ENCODE measurements at regions not wholly inside any gene's neighbourhood (a gene's known extent, or its start where the extent isn't known, plus 50 kb on each side); places are given as distances from the start of the nearest gene placed in this dataset.

GRCh38 chr1:95506736-95507414 lies 272.9 kb downstream of the RWDD3 start:
- intact Hi-C loops (cut with DNase I), result no loop called here
- no peak for DNase-seq (ENCODE audit: extremely low spot score)
- H3K27ac ChIP-seq (replicated peaks in 1 of 4), result no peak overlapping the region
- H3K9me3 ChIP-seq, result no peaks in the 10 kb centered on the region
- TF ChIP-seq POLR2AphosphoS5 (IDR thresholded peaks at IDR 0.05) (no peak), POLR2A (IDR thresholded peaks at IDR 0.05; ENCODE audit: low read depth) (no peak), EP300 (IDR thresholded peaks at IDR 0.05) (no peak), CTCF (IDR thresholded peaks at IDR 0.05) (no peak)
- H3K36me3 ChIP-seq, result no peaks in the 10 kb centered on the region
- WGBS, result 95% methylated on average over 4 of the region's 4 CpGs
- no peak overlapping the region for H3K4me3 ChIP-seq
- no peaks in the 10 kb centered on the region for H3K27me3 ChIP-seq
- no peaks in the 10 kb centered on the region for H3K4me1 ChIP-seq

GRCh38 chr1:95509989-95510388 lies 276.0 kb downstream of the RWDD3 start:
- no peak overlapping the region for H3K4me3 ChIP-seq
- no peak for TF ChIP-seq POLR2A (IDR thresholded peaks at IDR 0.05; ENCODE audit: low read depth)
- no peak for TF ChIP-seq POLR2AphosphoS5 (IDR thresholded peaks at IDR 0.05)
- no peak for TF ChIP-seq CTCF (IDR thresholded peaks at IDR 0.05)
- no peak for TF ChIP-seq EP300 (IDR thresholded peaks at IDR 0.05)
- no peak overlapping the region for H3K27ac ChIP-seq (replicated peaks in 1 of 4)
- H3K36me3 ChIP-seq, result no peaks in the 10 kb centered on the region
- H3K9me3 ChIP-seq, result no peaks in the 10 kb centered on the region
- no peak for DNase-seq (ENCODE audit: extremely low spot score)
- no peaks in the 10 kb centered on the region for H3K27me3 ChIP-seq
- H3K4me1 ChIP-seq, result no peaks in the 10 kb centered on the region
- 82% methylated on average over 8 of the region's 8 CpGs for WGBS
- intact Hi-C loops (cut with DNase I), result no loop called here

DNA sequence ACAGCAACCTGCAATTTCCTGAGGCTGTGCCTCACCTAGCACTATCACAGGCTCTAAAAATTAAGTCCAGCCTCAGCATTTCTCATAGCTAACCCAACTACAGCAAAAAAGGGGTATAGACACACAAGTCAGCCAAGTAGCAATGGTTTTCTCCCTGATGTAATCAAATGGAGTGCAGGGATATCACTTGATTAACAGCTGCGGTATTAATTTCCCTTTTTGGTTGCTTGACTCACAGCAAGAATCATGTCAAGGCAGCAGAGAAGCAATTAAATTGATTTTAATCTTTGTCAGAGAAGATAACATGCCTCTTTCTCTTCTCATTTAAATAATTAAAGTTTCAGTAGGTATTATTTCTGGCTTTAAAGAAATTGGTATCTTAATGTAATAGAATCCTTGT lies 278.9 kb downstream of the RWDD3 start:
- H3K9me3 ChIP-seq, result no peaks in the 10 kb centered on the region
- intact Hi-C loops (cut with DNase I), result no loop called here
- DNase-seq (ENCODE audit: extremely low spot score), result no peak
- H3K27ac ChIP-seq (replicated peaks in 1 of 4), result no peak overlapping the region
- H3K4me1 ChIP-seq, result no peaks in the 10 kb centered on the region
- no peak for TF ChIP-seq CTCF (IDR thresholded peaks at IDR 0.05)
- TF ChIP-seq POLR2A (IDR thresholded peaks at IDR 0.05; ENCODE audit: low read depth), result no peak
- no peak for TF ChIP-seq POLR2AphosphoS5 (IDR thresholded peaks at IDR 0.05)
- TF ChIP-seq EP300 (IDR thresholded peaks at IDR 0.05), result no peak
- 79% methylated on average over 1 of the region's 1 CpG for WGBS
- H3K36me3 ChIP-seq, result no peaks in the 10 kb centered on the region
- H3K27me3 ChIP-seq, result no peaks in the 10 kb centered on the region
- no peak overlapping the region for H3K4me3 ChIP-seq

DNA sequence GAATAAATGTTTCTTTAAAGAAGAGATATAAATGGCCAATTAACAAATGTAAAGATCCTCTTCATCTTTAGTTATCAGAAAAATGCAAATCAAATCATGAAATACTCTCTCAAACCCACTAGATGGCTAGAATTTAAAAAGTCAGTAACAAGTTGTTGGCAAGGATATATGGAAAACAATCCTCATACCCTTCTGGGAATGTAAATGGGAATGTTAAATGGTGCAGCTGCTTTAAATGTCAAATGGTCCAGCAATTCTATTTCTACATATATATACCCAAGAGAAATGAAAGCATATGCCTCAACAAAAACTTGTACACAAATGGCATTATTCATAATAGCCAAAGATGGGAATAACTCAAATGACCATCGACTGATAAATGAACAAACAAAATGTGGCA lies 283.5 kb downstream of the RWDD3 start:
- TF ChIP-seq EP300 (IDR thresholded peaks at IDR 0.05), result no peak
- no peak for TF ChIP-seq POLR2A (IDR thresholded peaks at IDR 0.05; ENCODE audit: low read depth)
- TF ChIP-seq CTCF (IDR thresholded peaks at IDR 0.05), result no peak
- no peak for TF ChIP-seq POLR2AphosphoS5 (IDR thresholded peaks at IDR 0.05)
- no peak for DNase-seq (ENCODE audit: extremely low spot score)
- H3K9me3 ChIP-seq, result peaks cover 0 to 5% (median under 1%) of the 10 kb centered on the region in 4 donors
- H3K36me3 ChIP-seq, result no peaks in the 10 kb centered on the region
- 72% methylated on average over 1 of the region's 1 CpG for WGBS
- no peak overlapping the region for H3K4me3 ChIP-seq
- no peak overlapping the region for H3K27ac ChIP-seq (replicated peaks in 1 of 4)
- intact Hi-C loops (cut with DNase I), result no loop called here
- H3K27me3 ChIP-seq, result no peaks in the 10 kb centered on the region
- no peaks in the 10 kb centered on the region for H3K4me1 ChIP-seq

- Histone ChIP-seq H3K4me3 (no peak overlapping the region), H3K4me1 (no peaks in the 10 kb centered on the region), H3K27ac (replicated peaks in 1 of 4) (no peak overlapping the region), H3K27me3 (no peaks in the 10 kb centered on the region), H3K36me3 (no peaks in the 10 kb centered on the region), H3K9me3 (peaks cover 0 to 5% (median 2%) of the 10 kb centered on the region in 4 donors)
- TF ChIP-seq CTCF (IDR thresholded peaks at IDR 0.05) (no peak), EP300 (IDR thresholded peaks at IDR 0.05) (no peak), POLR2AphosphoS5 (IDR thresholded peaks at IDR 0.05) (no peak), POLR2A (IDR thresholded peaks at IDR 0.05; ENCODE audit: low read depth) (no peak)
- WGBS, result 33% methylated on average over 1 of the region's 1 CpG
- intact Hi-C loops (cut with DNase I), result no loop called here
- no peak for DNase-seq (ENCODE audit: extremely low spot score)
Measured at GRCh38 chr1:95518310-95518709, 284.3 kb downstream of the RWDD3 start.
